HEK293 (cell line): ENCODE measurements at regions not wholly inside any gene's neighbourhood (a gene's known extent, or its start where the extent isn't known, plus 50 kb on each side); places are given as distances from the start of the nearest gene placed in this dataset.

Experiments used
- CTCF ChIA-PET: fragments of 350-600 bp; formaldehyde crosslinking; extraction: SDS; loops from one replicate; lab custom pipeline; 2021; ENCODE audit warnings: antibody characterized with exemption; lab: Yijun Ruan, JAX
- POLR2A ChIA-PET: fragments of 300-600 bp; formaldehyde crosslinking; extraction: SDS; loops from one replicate; lab custom pipeline; 2020; ENCODE audit warnings: antibody characterized with exemption, inconsistent platforms; lab: Yijun Ruan, JAX
- H3K27ac ChIP-seq: fragments of 200-500 bp; sonication (Bioruptor generic); 2 replicates; pipeline ENCODE4 v1.5.1; 2014; ENCODE audit warnings: low read depth, low read length, control low read depth, inconsistent platforms; ENCODE audit errors: extremely low read depth
- H3K36me3 ChIP-seq, 2 experiments: fragments of 200-500 bp in 1 of 2; sonication (Bioruptor generic) in 1 of 2; 1 replicate in 1 of 2; 2 replicates in 1 of 2; pipeline ENCODE4 v1.5.1; 2014 to 2017; ENCODE audit warnings: inconsistent platforms in 2 of 2, low read length in 2 of 2; ENCODE audit not compliant: control insufficient read depth in 2 of 2, insufficient read depth in 1 of 2
- H3K4me1 ChIP-seq: fragments of 200-500 bp; sonication (Bioruptor generic); 2 replicates; pipeline ENCODE4 v1.5.1; 2014; ENCODE audit warnings: mild to moderate bottlenecking, low read length, inconsistent platforms; ENCODE audit not compliant: control insufficient read depth, insufficient read depth
- H3K4me3 ChIP-seq: 2 replicates; pipeline ENCODE4 v1.5.1; 2011; ENCODE audit warnings: low read depth, mild to moderate bottlenecking, control low read depth, low read length, moderate library complexity
- H3K9me3 ChIP-seq: fragments of 200-500 bp; sonication (Bioruptor generic); 2 replicates; pipeline ENCODE4 v1.5.1; 2014; ENCODE audit warnings: low read depth, low read length, inconsistent platforms; ENCODE audit not compliant: control insufficient read depth, insufficient read depth
- BCL6B ChIP-seq: fragments of 450-650 bp; formaldehyde crosslinking; IDR thresholded peaks from 2 replicates; pipeline ENCODE4 v1.5.1; 2017; ENCODE audit warnings: missing biosample characterization, missing genetic modification characterization
- KLF10 ChIP-seq: fragments of 450-650 bp; IDR thresholded peaks from 2 replicates; pipeline ENCODE4 v1.5.1; 2018; ENCODE audit warnings: missing biosample characterization, mild to moderate bottlenecking, missing genetic modification characterization
- KLF16 ChIP-seq: fragments of 450-650 bp; formaldehyde crosslinking; IDR thresholded peaks from 2 replicates; pipeline ENCODE4 v1.5.1; 2017; ENCODE audit warnings: missing biosample characterization, missing genetic modification characterization
- KLF8 ChIP-seq: fragments of 450-650 bp; formaldehyde crosslinking; IDR thresholded peaks from 2 replicates; pipeline ENCODE4 v1.5.1; 2016; ENCODE audit warnings: missing biosample characterization, missing genetic modification characterization
- MYNN ChIP-seq: fragments of 450-650 bp; formaldehyde crosslinking; IDR thresholded peaks from 2 replicates; pipeline ENCODE4 v1.5.1; 2016; ENCODE audit warnings: missing biosample characterization, missing genetic modification characterization, borderline replicate concordance
- OVOL3 ChIP-seq: fragments of 450-650 bp; formaldehyde crosslinking; IDR thresholded peaks from 2 replicates; pipeline ENCODE4 v1.5.1; 2016; ENCODE audit warnings: missing biosample characterization, missing genetic modification characterization
- PRDM4 ChIP-seq: fragments of 450-650 bp; formaldehyde crosslinking; IDR thresholded peaks from 2 replicates; pipeline ENCODE4 v1.5.1; 2017; ENCODE audit warnings: missing biosample characterization, missing genetic modification characterization
- YY1 ChIP-seq: fragments of 450-650 bp; formaldehyde crosslinking; IDR thresholded peaks from 2 replicates; pipeline ENCODE4 v1.5.1; 2018; ENCODE audit warnings: missing biosample characterization, missing genetic modification characterization
- ZBTB7A ChIP-seq: fragments of 450-650 bp; formaldehyde crosslinking; IDR thresholded peaks from 2 replicates; pipeline ENCODE4 v1.5.1; 2016; ENCODE audit warnings: low read depth, missing biosample characterization, missing genetic modification characterization
- ZNF16 ChIP-seq: fragments of 450-650 bp; formaldehyde crosslinking; IDR thresholded peaks from 2 replicates; pipeline ENCODE4 v1.5.1; 2016; ENCODE audit warnings: low read depth, missing biosample characterization, missing genetic modification characterization
- ZNF18 ChIP-seq: fragments of 450-650 bp; formaldehyde crosslinking; IDR thresholded peaks from 2 replicates; pipeline ENCODE4 v1.5.1; 2016; ENCODE audit warnings: missing biosample characterization, missing genetic modification characterization
- ZNF2 ChIP-seq: fragments of 450-650 bp; formaldehyde crosslinking; IDR thresholded peaks from 2 replicates; pipeline ENCODE4 v1.5.1; 2016; ENCODE audit warnings: missing biosample characterization, missing genetic modification characterization
- ZNF266 ChIP-seq: fragments of 450-650 bp; formaldehyde crosslinking; IDR thresholded peaks from 2 replicates; pipeline ENCODE4 v1.5.1; 2016; ENCODE audit warnings: missing biosample characterization, missing genetic modification characterization, low read depth
- ZNF404 ChIP-seq: fragments of 450-650 bp; formaldehyde crosslinking; IDR thresholded peaks from 2 replicates; pipeline ENCODE4 v1.5.1; 2017; ENCODE audit warnings: missing biosample characterization, missing genetic modification characterization
- ZNF521 ChIP-seq: fragments of 450-650 bp; formaldehyde crosslinking; IDR thresholded peaks from 2 replicates; pipeline ENCODE4 v1.5.1; 2017; ENCODE audit warnings: missing biosample characterization, mild to moderate bottlenecking, missing genetic modification characterization
- ZNF555 ChIP-seq: fragments of 450-650 bp; formaldehyde crosslinking; conservative IDR thresholded peaks from 2 replicates; pipeline ENCODE4 v1.5.1; 2017; ENCODE audit warnings: missing biosample characterization, mild to moderate bottlenecking, missing genetic modification characterization, inconsistent platforms
- ZNF558 ChIP-seq: fragments of 450-650 bp; formaldehyde crosslinking; IDR thresholded peaks from 2 replicates; pipeline ENCODE4 v1.5.1; 2016; ENCODE audit warnings: missing biosample characterization, missing genetic modification characterization
- ZNF585B ChIP-seq: fragments of 450-650 bp; formaldehyde crosslinking; IDR thresholded peaks from 2 replicates; pipeline ENCODE4 v1.5.1; 2016; ENCODE audit warnings: missing biosample characterization, missing genetic modification characterization
- ZNF623 ChIP-seq: fragments of 450-650 bp; formaldehyde crosslinking; IDR thresholded peaks from 2 replicates; pipeline ENCODE4 v1.5.1; 2016; ENCODE audit warnings: missing biosample characterization, missing genetic modification characterization
- ZNF660 ChIP-seq: fragments of 450-650 bp; IDR thresholded peaks from 2 replicates; pipeline ENCODE4 v1.5.1; 2018; ENCODE audit warnings: missing biosample characterization, mild to moderate bottlenecking, missing genetic modification characterization
- ZNF664 ChIP-seq: fragments of 450-650 bp; formaldehyde crosslinking; IDR thresholded peaks from 2 replicates; pipeline ENCODE4 v1.5.1; 2016; ENCODE audit warnings: missing biosample characterization, missing genetic modification characterization
- ZNF747 ChIP-seq: fragments of 450-650 bp; formaldehyde crosslinking; IDR thresholded peaks from 2 replicates; pipeline ENCODE4 v1.5.1; 2016; ENCODE audit warnings: missing biosample characterization, missing genetic modification characterization
- ZNF776 ChIP-seq: fragments of 450-650 bp; formaldehyde crosslinking; IDR thresholded peaks from 2 replicates; pipeline ENCODE4 v1.5.0; 2017; ENCODE audit warnings: missing biosample characterization, missing genetic modification characterization, borderline replicate concordance
- ZSCAN18 ChIP-seq: fragments of 450-650 bp; formaldehyde crosslinking; IDR thresholded peaks from 2 replicates; pipeline ENCODE4 v1.5.1; 2016; ENCODE audit warnings: missing biosample characterization, missing genetic modification characterization

- H3K36me3 ChIP-seq, result no peaks in the 10 kb centered on the region
- no peak overlapping the region for H3K27ac ChIP-seq
- H3K4me1 ChIP-seq, result no peaks in the 10 kb centered on the region
- no peak overlapping the region for H3K4me3 ChIP-seq
- POLR2A ChIA-PET, result no interaction called here
- no peaks in the 10 kb centered on the region for H3K9me3 ChIP-seq
- no peak for TF ChIP-seq ZNF776 (tag by site-specific recombination)
- TF ChIP-seq BCL6B (tag by site-specific recombination), result no peak
- TF ChIP-seq KLF10 (tag by site-specific recombination), result no peak
- TF ChIP-seq OVOL3 (tag by site-specific recombination), result no peak
- TF ChIP-seq KLF8, result no peak
- no peak for TF ChIP-seq ZNF660 (tag by site-specific recombination)
- TF ChIP-seq KLF16 (tag by site-specific recombination), result no peak
- TF ChIP-seq MYNN (tag by site-specific recombination), result no peak
- no peak for TF ChIP-seq ZNF555 (tag by site-specific recombination)
- no peak for TF ChIP-seq ZNF266 (tag by site-specific recombination)
- no peak for TF ChIP-seq ZSCAN18 (tag by site-specific recombination)
- TF ChIP-seq, all 188 proteins: peak for 0
- CTCF ChIA-PET, result interaction anchor here (0.6 to 2.2 kb wide), 9 partner anchors 9 to 1010 kb away, joined by 3 to 13 read pairs (median 3); no protein-coding TSS in a partner anchor
Measured at GRCh38 chr1:29697391-29697780, 461.1 kb downstream of the PTPRU start.

- Histone ChIP-seq H3K4me3 (no peak overlapping the region), H3K36me3 (no peaks in the 10 kb centered on the region), H3K4me1 (no peaks in the 10 kb centered on the region), H3K9me3 (no peaks in the 10 kb centered on the region), H3K27ac (no peak overlapping the region)
- TF ChIP-seq YY1 (tag by site-specific recombination) (no peak), ZNF585B (no peak), ZNF747 (tag by site-specific recombination) (no peak), ZNF558 (tag by site-specific recombination) (no peak), ZNF2 (tag by site-specific recombination) (no peak), ZNF623 (tag by site-specific recombination) (no peak), ZNF16 (tag by site-specific recombination) (no peak), ZNF404 (tag by site-specific recombination) (no peak), ZNF18 (no peak), ZBTB7A (tag by site-specific recombination) (no peak), PRDM4 (tag by site-specific recombination) (no peak), KLF10 (tag by site-specific recombination) (no peak), ZNF664 (tag by site-specific recombination) (no peak), ZNF521 (no peak)
- POLR2A ChIA-PET, result no interaction called here
- CTCF ChIA-PET, result interaction anchor here (0.6 to 2.2 kb wide), 8 partner anchors 9 to 1011 kb away, joined by 3 to 13 read pairs (median 4); no protein-coding TSS in a partner anchor
Measured at GRCh38 chr1:29696656-29697390, 460.5 kb downstream of the PTPRU start.
